K562 (cell line): ENCODE measurements at regions not wholly inside any gene's neighbourhood (a gene's known extent, or its start where the extent isn't known, plus 50 kb on each side); places are given as distances from the start of the nearest gene placed in this dataset.

ENCODE experiments used
- ATAC-seq: fragments of 200-7000 bp; cut with Tn5 transposase; 3 replicates; pipeline ENCODE4 v1.9.1; 2020; ENCODE audit warnings: moderate library complexity
- BruUV-seq: library from RNA; stranded (reverse); fragments of 400-500 nt; replicated peaks from 2 replicates; lab custom pipeline; 2021; lab: Mats Ljungman, UMichigan
- CTCF ChIA-PET: fragments of 300-600 bp; formaldehyde crosslinking; extraction: SDS; loops from one replicate; lab custom pipeline; 2021; ENCODE audit warnings: low intra/inter-chr PET ratio; lab: Yijun Ruan, JAX
- POLR2A ChIA-PET: fragments of 300-600, 350-650 bp; sonication (Branson Sonifier 250); formaldehyde crosslinking; extraction: SDS; loops from one replicate; lab custom pipeline; 2021; ENCODE audit warnings: antibody characterized with exemption, inconsistent platforms; lab: Yijun Ruan, JAX
- DNase-seq, 4 experiments: peaks; one replicate each; pipeline versions ENCODE4 v3.0.0 to v3.0.0-alpha.2; 2011 to 2018; ENCODE audit warnings: low spot score in 3 of 4, mixed read lengths in 3 of 4; ENCODE audit errors: extremely low read depth in 1 of 4
- FAIRE-seq: peaks from 2 replicates; lab custom pipeline; 2011; peaks lifted over from hg19 to GRCh38; lab: Jason Lieb, UNC
- H2AFZ ChIP-seq: 2 replicates; pipeline ENCODE4 v1.6.0; 2011; ENCODE audit warnings: low read depth, low read length, control low read depth, inconsistent platforms
- H3K27ac ChIP-seq: fragments of 200-600 bp; 3 replicates; pipeline ENCODE4 v1.8.0; 2011; ENCODE audit warnings: low read depth, mild to moderate bottlenecking, control low read depth, inconsistent platforms, low read length, moderate library complexity, mixed read lengths; ENCODE audit errors: extremely low read depth
- H3K27me3 ChIP-seq, 2 experiments: fragments of 300-600 bp in 1 of 2; 2 replicates in 1 of 2; 3 replicates in 1 of 2; pipeline versions ENCODE4 v1.6.0 to v1.8.0; 2011; ENCODE audit warnings: inconsistent platforms in 2 of 2, low read length in 2 of 2, mild to moderate bottlenecking in 1 of 2, mixed read lengths in 1 of 2, moderate library complexity in 1 of 2; ENCODE audit not compliant: control insufficient read depth in 2 of 2, insufficient read depth in 2 of 2
- H3K36me3 ChIP-seq: fragments of 300-600 bp; 3 replicates; pipeline ENCODE4 v1.8.0; 2011; ENCODE audit warnings: mild to moderate bottlenecking, low read length, inconsistent platforms; ENCODE audit not compliant: control insufficient read depth, insufficient read depth
- H3K4me1 ChIP-seq, 2 experiments: fragments of 200-600 bp in 1 of 2; replicated peaks in 1 of 2; 2 replicates in 1 of 2; 3 replicates in 1 of 2; pipeline versions ENCODE4 v1.5.1 to v1.8.0; 2011; ENCODE audit warnings: inconsistent platforms in 2 of 2, low read length in 2 of 2, mild to moderate bottlenecking in 1 of 2, mixed read lengths in 1 of 2, moderate library complexity in 1 of 2; ENCODE audit not compliant: control insufficient read depth in 2 of 2, insufficient read depth in 2 of 2
- H3K4me2 ChIP-seq: 2 replicates; pipeline ENCODE4 v1.6.1; 2011; ENCODE audit warnings: low read length, control low read depth, inconsistent platforms, mixed read lengths; ENCODE audit not compliant: insufficient read depth
- H3K4me3 ChIP-seq: fragments of 200-600 bp; sonication (generic), shearing (Covaris generic); 2 replicates; pipeline ENCODE4 v1.5.1; 2016; ENCODE audit warnings: control low read depth, inconsistent platforms
- H3K79me2 ChIP-seq: fragments of 200-600 bp; 3 replicates; pipeline ENCODE4 v1.8.0; 2011; ENCODE audit warnings: low read length, inconsistent platforms; ENCODE audit not compliant: control insufficient read depth, insufficient read depth
- H3K9ac ChIP-seq, 2 experiments: 2 replicates each; pipeline versions ENCODE4 v1.6.0 to v1.6.1; 2011; ENCODE audit warnings: low read depth in 2 of 2, low read length in 2 of 2, control low read depth in 1 of 2, inconsistent platforms in 1 of 2, mild to moderate bottlenecking in 1 of 2, mixed read lengths in 1 of 2; ENCODE audit not compliant: insufficient read depth in 1 of 2
- H3K9me1 ChIP-seq: one replicate; pipeline ENCODE4 v1.6.0; 2011; ENCODE audit warnings: inconsistent platforms, mild to moderate bottlenecking, low read length, moderate library complexity; ENCODE audit not compliant: control insufficient read depth, insufficient read depth
- H3K9me3 ChIP-seq: replicated peaks from 2 replicates; pipeline ENCODE4 v1.5.1; 2011; ENCODE audit warnings: low read depth, low read length, inconsistent platforms; ENCODE audit not compliant: control insufficient read depth, insufficient read depth
- H4K20me1 ChIP-seq: replicated peaks from 2 replicates; pipeline ENCODE4 v1.6.1; 2011; ENCODE audit warnings: low read length, inconsistent platforms, mixed read lengths; ENCODE audit not compliant: control insufficient read depth, insufficient read depth
- ARNT ChIP-seq, 2 experiments: fragments of 450-650 bp; IDR thresholded peaks; 2 replicates each; pipeline ENCODE4 v1.6.1; 2016; ENCODE audit warnings: mild to moderate bottlenecking in 1 of 2
- DMBX1 ChIP-seq: fragments of 250-450 bp; sonication (Bioruptor Pico); IDR thresholded peaks from 2 replicates; pipeline ENCODE4 v1.8.0; 2022; ENCODE audit warnings: inconsistent platforms, mild to moderate bottlenecking, moderate library complexity, borderline replicate concordance
- EZH2 ChIP-seq: IDR thresholded peaks from 2 replicates; pipeline ENCODE4 v1.6.1; 2012; ENCODE audit warnings: low read depth, mild to moderate bottlenecking, inconsistent platforms, low read length, borderline replicate concordance
- KLF16 ChIP-seq: IDR thresholded peaks from 2 replicates; pipeline ENCODE4 v1.6.1; 2016; ENCODE audit warnings: antibody characterized with exemption
- MAFK ChIP-seq: IDR thresholded peaks from 2 replicates; pipeline ENCODE4 v1.6.1; 2011; ENCODE audit warnings: low read length, improper control_type of control experiment
- MLLT1 ChIP-seq, 2 experiments: fragments of 450-650 bp; IDR thresholded peaks; 2 replicates each; pipeline ENCODE4 v1.6.1; 2016
- NFE2 ChIP-seq: IDR thresholded peaks from 2 replicates; pipeline ENCODE4 v1.6.1; 2014; ENCODE audit warnings: antibody characterized with exemption, low read depth
- SETDB1 ChIP-seq: IDR thresholded peaks from one replicate; pipeline ENCODE4 v1.6.1; 2012; ENCODE audit warnings: low read length, control low read depth, inconsistent platforms
- SRSF9 ChIP-seq: fragments of 200-400 bp; formaldehyde crosslinking; IDR thresholded peaks from 2 replicates; pipeline ENCODE4 v1.6.1; 2017; ENCODE audit warnings: low read depth, low read length, borderline replicate concordance
- WGBS: fragments of 100-300 bp; shearing (Covaris generic); methylation state at CpG from one replicate; pipeline ENCODE4 v1.1.6; 2016; ENCODE audit warnings: low coverage, mixed read lengths; ENCODE audit not compliant: insufficient coverage; ENCODE audit errors: missing lambda C conversion rate; 5-methylcytosine and 5-hydroxymethylcytosine counted together
- in situ Hi-C: fragments of 300-500 bp; cut with MboI; formaldehyde crosslinking; loops from 4 replicates; pipeline ENCODE4 v1.15.0; 2018; ENCODE audit warnings: inconsistent platforms, mixed read lengths
- intact Hi-C: fragments of 100-400 bp; cut with micrococcal nuclease; formaldehyde crosslinking; loops from 2 replicates; pipeline ENCODE4 v1.14.2; 2022
- TF ChIP-seq, protein P1 (sequence below): fragments of 450-650 bp; IDR thresholded peaks from 2 replicates; pipeline ENCODE4 v1.6.1; 2016; ENCODE audit warnings: mild to moderate bottlenecking, moderate library complexity

DNA sequence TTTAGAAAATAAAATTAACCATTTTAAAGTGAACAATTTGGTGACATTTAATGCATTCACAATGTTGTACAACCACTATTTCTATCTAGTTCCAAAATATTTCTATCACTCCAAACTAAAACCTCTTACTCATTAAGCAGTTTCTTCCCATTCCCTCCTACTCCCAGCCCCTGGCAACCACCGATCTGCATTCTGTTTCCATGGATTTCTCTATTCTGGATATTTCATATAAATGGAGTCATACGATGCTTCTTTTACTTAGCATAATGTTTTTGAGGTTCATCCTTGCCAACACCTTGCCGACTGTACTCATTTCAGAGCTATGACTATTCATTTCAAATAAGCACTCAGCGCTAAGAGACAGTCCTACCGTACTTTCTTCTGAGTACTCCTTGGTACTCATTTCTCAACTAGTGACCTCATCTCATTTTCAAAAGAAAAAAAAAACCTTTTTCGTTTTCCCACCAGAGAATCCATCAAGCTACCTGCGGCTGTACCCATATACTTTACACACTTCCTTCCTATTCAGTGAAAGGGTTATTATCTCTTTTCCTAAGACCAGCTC lies 259.2 kb downstream of the UTRN start:
- no peak for DNase-seq
- Histone ChIP-seq H3K4me2 (peak overlapping the region; percentile 17; the same call in 1 of the 2 replicates), H3K27ac (peak overlapping the region; percentile 87), H3K9me3 (no peaks in the 10 kb centered on the region), H3K9me1 (no peaks in the 10 kb centered on the region), H3K4me3 (no peak overlapping the region), H3K36me3 (no peaks in the 10 kb centered on the region), H4K20me1 (no peaks in the 10 kb centered on the region), H2AFZ (peak overlapping the region; percentile 89), H3K27me3 (no peaks in the 10 kb centered on the region), H3K9ac (peak overlapping the region in 1 of 2 experiments; percentile 62; a peak in 2 of 4 replicates), H3K4me1 (peaks cover 12 to 53% of the 10 kb centered on the region in 2 experiments), H3K79me2 (no peaks in the 10 kb centered on the region)
- FAIRE-seq, result no peak
- in situ Hi-C loops (no loop called here), intact Hi-C loops (loop anchor here (10.0 kb wide), 1 partner anchor 1270 kb away; the partner anchor contains the start of gene FBXO30)
- 40% methylated on average over 7 of the region's 7 CpGs for WGBS
- ChIA-PET POLR2A (interaction anchor here (0.7 to 1.9 kb wide), 2 partner anchors 9 to 27 kb away, joined by 4 to 5 read pairs; no protein-coding TSS in a partner anchor), CTCF (no interaction called here)
- BruUV-seq, result no TSS peak
- ATAC-seq, result 0 out of 3 replicates have a peak, but pooled peaks have one; percentile 11
- TF ChIP-seq MLLT1 (IDR thresholded peaks at IDR 0.05) (peak in 1 of 2 experiments; percentile 30; a peak in 1 of 4 replicates), KLF16 (no peak), NFE2 (no peak), MAFK (no peak), SRSF9 (no peak), EZH2 (no peak), ARNT (IDR thresholded peaks at IDR 0.05) (no peak), SETDB1 (no peak), DMBX1 (CRISPR knock-in tag) (peak; percentile 14; the same call in 1 of the 2 replicates)
- TF ChIP-seq, protein P1, sequence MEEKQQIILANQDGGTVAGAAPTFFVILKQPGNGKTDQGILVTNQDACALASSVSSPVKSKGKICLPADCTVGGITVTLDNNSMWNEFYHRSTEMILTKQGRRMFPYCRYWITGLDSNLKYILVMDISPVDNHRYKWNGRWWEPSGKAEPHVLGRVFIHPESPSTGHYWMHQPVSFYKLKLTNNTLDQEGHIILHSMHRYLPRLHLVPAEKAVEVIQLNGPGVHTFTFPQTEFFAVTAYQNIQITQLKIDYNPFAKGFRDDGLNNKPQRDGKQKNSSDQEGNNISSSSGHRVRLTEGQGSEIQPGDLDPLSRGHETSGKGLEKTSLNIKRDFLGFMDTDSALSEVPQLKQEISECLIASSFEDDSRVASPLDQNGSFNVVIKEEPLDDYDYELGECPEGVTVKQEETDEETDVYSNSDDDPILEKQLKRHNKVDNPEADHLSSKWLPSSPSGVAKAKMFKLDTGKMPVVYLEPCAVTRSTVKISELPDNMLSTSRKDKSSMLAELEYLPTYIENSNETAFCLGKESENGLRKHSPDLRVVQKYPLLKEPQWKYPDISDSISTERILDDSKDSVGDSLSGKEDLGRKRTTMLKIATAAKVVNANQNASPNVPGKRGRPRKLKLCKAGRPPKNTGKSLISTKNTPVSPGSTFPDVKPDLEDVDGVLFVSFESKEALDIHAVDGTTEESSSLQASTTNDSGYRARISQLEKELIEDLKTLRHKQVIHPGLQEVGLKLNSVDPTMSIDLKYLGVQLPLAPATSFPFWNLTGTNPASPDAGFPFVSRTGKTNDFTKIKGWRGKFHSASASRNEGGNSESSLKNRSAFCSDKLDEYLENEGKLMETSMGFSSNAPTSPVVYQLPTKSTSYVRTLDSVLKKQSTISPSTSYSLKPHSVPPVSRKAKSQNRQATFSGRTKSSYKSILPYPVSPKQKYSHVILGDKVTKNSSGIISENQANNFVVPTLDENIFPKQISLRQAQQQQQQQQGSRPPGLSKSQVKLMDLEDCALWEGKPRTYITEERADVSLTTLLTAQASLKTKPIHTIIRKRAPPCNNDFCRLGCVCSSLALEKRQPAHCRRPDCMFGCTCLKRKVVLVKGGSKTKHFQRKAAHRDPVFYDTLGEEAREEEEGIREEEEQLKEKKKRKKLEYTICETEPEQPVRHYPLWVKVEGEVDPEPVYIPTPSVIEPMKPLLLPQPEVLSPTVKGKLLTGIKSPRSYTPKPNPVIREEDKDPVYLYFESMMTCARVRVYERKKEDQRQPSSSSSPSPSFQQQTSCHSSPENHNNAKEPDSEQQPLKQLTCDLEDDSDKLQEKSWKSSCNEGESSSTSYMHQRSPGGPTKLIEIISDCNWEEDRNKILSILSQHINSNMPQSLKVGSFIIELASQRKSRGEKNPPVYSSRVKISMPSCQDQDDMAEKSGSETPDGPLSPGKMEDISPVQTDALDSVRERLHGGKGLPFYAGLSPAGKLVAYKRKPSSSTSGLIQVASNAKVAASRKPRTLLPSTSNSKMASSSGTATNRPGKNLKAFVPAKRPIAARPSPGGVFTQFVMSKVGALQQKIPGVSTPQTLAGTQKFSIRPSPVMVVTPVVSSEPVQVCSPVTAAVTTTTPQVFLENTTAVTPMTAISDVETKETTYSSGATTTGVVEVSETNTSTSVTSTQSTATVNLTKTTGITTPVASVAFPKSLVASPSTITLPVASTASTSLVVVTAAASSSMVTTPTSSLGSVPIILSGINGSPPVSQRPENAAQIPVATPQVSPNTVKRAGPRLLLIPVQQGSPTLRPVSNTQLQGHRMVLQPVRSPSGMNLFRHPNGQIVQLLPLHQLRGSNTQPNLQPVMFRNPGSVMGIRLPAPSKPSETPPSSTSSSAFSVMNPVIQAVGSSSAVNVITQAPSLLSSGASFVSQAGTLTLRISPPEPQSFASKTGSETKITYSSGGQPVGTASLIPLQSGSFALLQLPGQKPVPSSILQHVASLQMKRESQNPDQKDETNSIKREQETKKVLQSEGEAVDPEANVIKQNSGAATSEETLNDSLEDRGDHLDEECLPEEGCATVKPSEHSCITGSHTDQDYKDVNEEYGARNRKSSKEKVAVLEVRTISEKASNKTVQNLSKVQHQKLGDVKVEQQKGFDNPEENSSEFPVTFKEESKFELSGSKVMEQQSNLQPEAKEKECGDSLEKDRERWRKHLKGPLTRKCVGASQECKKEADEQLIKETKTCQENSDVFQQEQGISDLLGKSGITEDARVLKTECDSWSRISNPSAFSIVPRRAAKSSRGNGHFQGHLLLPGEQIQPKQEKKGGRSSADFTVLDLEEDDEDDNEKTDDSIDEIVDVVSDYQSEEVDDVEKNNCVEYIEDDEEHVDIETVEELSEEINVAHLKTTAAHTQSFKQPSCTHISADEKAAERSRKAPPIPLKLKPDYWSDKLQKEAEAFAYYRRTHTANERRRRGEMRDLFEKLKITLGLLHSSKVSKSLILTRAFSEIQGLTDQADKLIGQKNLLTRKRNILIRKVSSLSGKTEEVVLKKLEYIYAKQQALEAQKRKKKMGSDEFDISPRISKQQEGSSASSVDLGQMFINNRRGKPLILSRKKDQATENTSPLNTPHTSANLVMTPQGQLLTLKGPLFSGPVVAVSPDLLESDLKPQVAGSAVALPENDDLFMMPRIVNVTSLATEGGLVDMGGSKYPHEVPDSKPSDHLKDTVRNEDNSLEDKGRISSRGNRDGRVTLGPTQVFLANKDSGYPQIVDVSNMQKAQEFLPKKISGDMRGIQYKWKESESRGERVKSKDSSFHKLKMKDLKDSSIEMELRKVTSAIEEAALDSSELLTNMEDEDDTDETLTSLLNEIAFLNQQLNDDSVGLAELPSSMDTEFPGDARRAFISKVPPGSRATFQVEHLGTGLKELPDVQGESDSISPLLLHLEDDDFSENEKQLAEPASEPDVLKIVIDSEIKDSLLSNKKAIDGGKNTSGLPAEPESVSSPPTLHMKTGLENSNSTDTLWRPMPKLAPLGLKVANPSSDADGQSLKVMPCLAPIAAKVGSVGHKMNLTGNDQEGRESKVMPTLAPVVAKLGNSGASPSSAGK, result no peak
